ENCODE measurements at regions not wholly inside any gene's neighbourhood (a gene's known extent, or its start where the extent isn't known, plus 50 kb on each side); places are given as distances from the start of the nearest gene placed in this dataset.

DNA sequence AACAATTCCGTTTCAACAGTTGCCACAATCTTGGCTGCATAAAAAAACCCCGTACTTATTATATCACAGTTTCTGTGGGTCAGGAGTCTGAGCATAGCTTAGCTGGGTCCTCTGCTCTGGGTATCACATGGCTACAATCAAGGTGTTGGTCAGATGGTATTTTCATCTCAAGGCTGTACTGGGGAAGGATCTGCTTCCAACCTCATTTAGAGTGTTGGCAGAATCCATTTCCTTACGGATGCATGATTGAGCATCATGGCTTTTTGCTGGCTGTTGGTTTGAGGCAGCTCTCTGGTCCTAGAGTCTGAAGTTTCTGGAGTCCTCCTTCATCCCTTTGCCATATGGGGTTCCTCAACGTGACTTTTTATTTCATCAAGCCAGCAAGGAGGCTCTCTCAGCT is 177.0 kb downstream of the HAPSTR1 start:
- TF ChIP-seq, protein P1, sequence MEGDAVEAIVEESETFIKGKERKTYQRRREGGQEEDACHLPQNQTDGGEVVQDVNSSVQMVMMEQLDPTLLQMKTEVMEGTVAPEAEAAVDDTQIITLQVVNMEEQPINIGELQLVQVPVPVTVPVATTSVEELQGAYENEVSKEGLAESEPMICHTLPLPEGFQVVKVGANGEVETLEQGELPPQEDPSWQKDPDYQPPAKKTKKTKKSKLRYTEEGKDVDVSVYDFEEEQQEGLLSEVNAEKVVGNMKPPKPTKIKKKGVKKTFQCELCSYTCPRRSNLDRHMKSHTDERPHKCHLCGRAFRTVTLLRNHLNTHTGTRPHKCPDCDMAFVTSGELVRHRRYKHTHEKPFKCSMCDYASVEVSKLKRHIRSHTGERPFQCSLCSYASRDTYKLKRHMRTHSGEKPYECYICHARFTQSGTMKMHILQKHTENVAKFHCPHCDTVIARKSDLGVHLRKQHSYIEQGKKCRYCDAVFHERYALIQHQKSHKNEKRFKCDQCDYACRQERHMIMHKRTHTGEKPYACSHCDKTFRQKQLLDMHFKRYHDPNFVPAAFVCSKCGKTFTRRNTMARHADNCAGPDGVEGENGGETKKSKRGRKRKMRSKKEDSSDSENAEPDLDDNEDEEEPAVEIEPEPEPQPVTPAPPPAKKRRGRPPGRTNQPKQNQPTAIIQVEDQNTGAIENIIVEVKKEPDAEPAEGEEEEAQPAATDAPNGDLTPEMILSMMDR (conservative IDR thresholded peaks at IDR 0.05 in 1 of 2, IDR thresholded peaks at IDR 0.05 in 1 of 2; ENCODE audit: low read depth in 1 of 2, low read length in 2 of 2), result no peak
- no peak for TF ChIP-seq EZH2 (IDR thresholded peaks at IDR 0.05; ENCODE audit: low read length, missing control alignments)

All from fibroblast of lung (primary cell).